Fibroblast of lung (primary cell): ENCODE measurements at regions not wholly inside any gene's neighbourhood (a gene's known extent, or its start where the extent isn't known, plus 50 kb on each side); places are given as distances from the start of the nearest gene placed in this dataset.

ENCODE experiments used
- DNase-seq, 2 donors: peaks; one replicate each; pipeline versions ENCODE4 v3.0.0 to v3.0.0-alpha.2; 2010; ENCODE audit warnings: low read depth in 2 of 2
- H2AFZ ChIP-seq: 2 replicates; pipeline ENCODE4 v1.5.1; 2012; ENCODE audit warnings: low read length, control low read depth, inconsistent platforms
- H3K27ac ChIP-seq: 2 replicates; pipeline ENCODE4 v1.5.1; 2011; ENCODE audit warnings: low read length, control low read depth; ENCODE audit not compliant: insufficient read depth
- H3K27me3 ChIP-seq: 2 replicates; pipeline ENCODE4 v1.5.1; 2011; ENCODE audit warnings: mild to moderate bottlenecking, low read length; ENCODE audit not compliant: control insufficient read depth, insufficient read depth
- H3K36me3 ChIP-seq: 2 replicates; pipeline ENCODE4 v1.5.1; 2011; ENCODE audit warnings: low read length; ENCODE audit not compliant: control insufficient read depth, insufficient read depth
- H3K4me1 ChIP-seq: 2 replicates; pipeline ENCODE4 v1.5.1; 2011; ENCODE audit warnings: low read length; ENCODE audit not compliant: control insufficient read depth, insufficient read depth; ENCODE audit errors: extremely low read depth
- H3K4me2 ChIP-seq: 2 replicates; pipeline ENCODE4 v1.5.1; 2011; ENCODE audit warnings: low read length, control low read depth; ENCODE audit not compliant: insufficient read depth; ENCODE audit errors: extremely low read depth
- H3K4me3 ChIP-seq, 4 experiments: fragments of 200-600 bp in 1 of 4; sonication (generic) in 1 of 4; replicated peaks in 1 of 4; 2 replicates each; pipeline ENCODE4 v1.5.1; 2011 to 2016; ENCODE audit warnings: low read length in 4 of 4, low read depth in 3 of 4, mild to moderate bottlenecking in 3 of 4, control low read depth in 2 of 4, inconsistent platforms in 1 of 4, mixed read lengths in 1 of 4; ENCODE audit not compliant: insufficient read depth in 1 of 4; ENCODE audit errors: control extremely low read depth in 1 of 4
- H3K79me2 ChIP-seq: 2 replicates; pipeline ENCODE4 v1.5.1; 2012; ENCODE audit warnings: mild to moderate bottlenecking, low read length, inconsistent platforms; ENCODE audit not compliant: control insufficient read depth, insufficient read depth
- H3K9ac ChIP-seq: 2 replicates; pipeline ENCODE4 v1.5.1; 2011; ENCODE audit warnings: mild to moderate bottlenecking, low read length, control low read depth; ENCODE audit not compliant: insufficient read depth
- H3K9me3 ChIP-seq: 2 replicates; pipeline ENCODE4 v1.5.1; 2012; ENCODE audit warnings: low read depth, low read length; ENCODE audit not compliant: control insufficient read depth, insufficient read depth
- H4K20me1 ChIP-seq: 2 replicates; pipeline ENCODE4 v1.5.1; 2011; ENCODE audit warnings: low read length; ENCODE audit not compliant: control insufficient read depth, insufficient read depth; ENCODE audit errors: extremely low read depth
- EZH2 ChIP-seq: IDR thresholded peaks from 2 replicates; pipeline ENCODE4 v1.5.1; 2012; ENCODE audit warnings: low read length, control low read depth, mild to moderate bottlenecking; ENCODE audit errors: missing control alignments
- TF ChIP-seq, protein P1 (sequence below), 2 donors: IDR thresholded peaks in 1 of 2; conservative IDR thresholded peaks in 1 of 2; 1 replicate in 1 of 2; 2 replicates in 1 of 2; pipeline ENCODE4 v1.5.1; 2011 to 2012; ENCODE audit warnings: low read length in 2 of 2, control low read depth in 1 of 2, inconsistent platforms in 1 of 2, low read depth in 1 of 2, mild to moderate bottlenecking in 1 of 2

DNA sequence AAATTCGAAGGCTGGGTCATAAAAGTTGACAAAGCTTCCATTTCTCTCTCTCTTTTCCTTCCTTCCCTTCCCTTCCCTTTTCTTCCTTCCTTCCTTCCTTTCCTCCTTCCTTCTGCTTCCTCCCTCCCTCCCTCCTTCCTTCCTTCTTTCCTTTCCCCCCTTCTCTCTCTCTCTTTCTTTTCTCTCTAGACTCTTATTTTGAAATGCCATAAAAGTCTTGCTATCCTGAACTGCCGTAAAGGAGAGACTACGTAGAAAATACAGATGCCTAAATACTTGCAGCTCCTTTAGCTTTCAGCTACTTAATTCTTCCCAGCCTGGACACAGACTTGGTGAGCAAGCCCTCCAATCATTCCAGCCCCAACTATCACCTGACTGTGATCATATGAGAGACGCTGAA is 1644.4 kb downstream of the FAM181B start:
- Histone ChIP-seq H3K4me3 (no peak overlapping the region), H3K36me3 (no peaks in the 10 kb centered on the region), H3K9ac (no peak overlapping the region), H3K27ac (no peak overlapping the region), H2AFZ (no peak overlapping the region), H3K4me2 (no peak overlapping the region), H3K9me3 (no peaks in the 10 kb centered on the region), H3K27me3 (no peaks in the 10 kb centered on the region), H3K4me1 (no peaks in the 10 kb centered on the region), H3K79me2 (no peaks in the 10 kb centered on the region), H4K20me1 (no peaks in the 10 kb centered on the region)
- TF ChIP-seq, protein P1, sequence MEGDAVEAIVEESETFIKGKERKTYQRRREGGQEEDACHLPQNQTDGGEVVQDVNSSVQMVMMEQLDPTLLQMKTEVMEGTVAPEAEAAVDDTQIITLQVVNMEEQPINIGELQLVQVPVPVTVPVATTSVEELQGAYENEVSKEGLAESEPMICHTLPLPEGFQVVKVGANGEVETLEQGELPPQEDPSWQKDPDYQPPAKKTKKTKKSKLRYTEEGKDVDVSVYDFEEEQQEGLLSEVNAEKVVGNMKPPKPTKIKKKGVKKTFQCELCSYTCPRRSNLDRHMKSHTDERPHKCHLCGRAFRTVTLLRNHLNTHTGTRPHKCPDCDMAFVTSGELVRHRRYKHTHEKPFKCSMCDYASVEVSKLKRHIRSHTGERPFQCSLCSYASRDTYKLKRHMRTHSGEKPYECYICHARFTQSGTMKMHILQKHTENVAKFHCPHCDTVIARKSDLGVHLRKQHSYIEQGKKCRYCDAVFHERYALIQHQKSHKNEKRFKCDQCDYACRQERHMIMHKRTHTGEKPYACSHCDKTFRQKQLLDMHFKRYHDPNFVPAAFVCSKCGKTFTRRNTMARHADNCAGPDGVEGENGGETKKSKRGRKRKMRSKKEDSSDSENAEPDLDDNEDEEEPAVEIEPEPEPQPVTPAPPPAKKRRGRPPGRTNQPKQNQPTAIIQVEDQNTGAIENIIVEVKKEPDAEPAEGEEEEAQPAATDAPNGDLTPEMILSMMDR (conservative IDR thresholded peaks at IDR 0.05 in 1 of 2, IDR thresholded peaks at IDR 0.05 in 1 of 2; ENCODE audit: low read depth in 1 of 2, low read length in 2 of 2): no peak
- DNase-seq: no peak

DNA sequence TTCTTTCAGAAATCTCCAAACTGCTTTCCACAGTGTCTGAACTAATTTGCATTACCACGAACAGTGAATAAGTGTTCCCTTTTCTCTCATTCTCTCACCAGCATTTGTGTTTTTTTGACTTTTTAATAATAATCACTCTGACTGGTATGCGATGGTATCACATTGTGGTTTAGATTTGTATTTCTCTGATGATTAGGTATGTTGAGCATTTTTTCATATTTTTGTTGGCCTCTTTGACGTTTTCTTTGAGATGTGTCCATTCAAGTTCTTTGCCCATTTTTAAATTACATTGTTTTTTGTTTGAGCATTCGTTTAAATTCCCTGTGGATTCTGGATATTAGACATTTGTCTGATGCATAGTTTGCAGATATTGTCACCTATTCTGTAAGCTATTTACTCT is 1639.6 kb upstream of the TENM4 start:
- no peak overlapping the region for H3K9ac ChIP-seq
- peak in 1 of 2 donors; percentile 24 for DNase-seq
- no peaks in the 10 kb centered on the region for H3K27me3 ChIP-seq
- H3K9me3 ChIP-seq: no peaks in the 10 kb centered on the region
- no peak overlapping the region for H3K4me2 ChIP-seq
- no peak overlapping the region for H2AFZ ChIP-seq
- no peak for TF ChIP-seq EZH2
- TF ChIP-seq, protein P1 (conservative IDR thresholded peaks at IDR 0.05 in 1 of 2, IDR thresholded peaks at IDR 0.05 in 1 of 2; ENCODE audit: low read depth in 1 of 2, low read length in 2 of 2): no peak
- no peak overlapping the region for H3K27ac ChIP-seq
- H3K4me3 ChIP-seq: no peak overlapping the region
- H4K20me1 ChIP-seq: no peaks in the 10 kb centered on the region
- no peaks in the 10 kb centered on the region for H3K79me2 ChIP-seq
- no peaks in the 10 kb centered on the region for H3K4me1 ChIP-seq
- H3K36me3 ChIP-seq: no peaks in the 10 kb centered on the region

DNA sequence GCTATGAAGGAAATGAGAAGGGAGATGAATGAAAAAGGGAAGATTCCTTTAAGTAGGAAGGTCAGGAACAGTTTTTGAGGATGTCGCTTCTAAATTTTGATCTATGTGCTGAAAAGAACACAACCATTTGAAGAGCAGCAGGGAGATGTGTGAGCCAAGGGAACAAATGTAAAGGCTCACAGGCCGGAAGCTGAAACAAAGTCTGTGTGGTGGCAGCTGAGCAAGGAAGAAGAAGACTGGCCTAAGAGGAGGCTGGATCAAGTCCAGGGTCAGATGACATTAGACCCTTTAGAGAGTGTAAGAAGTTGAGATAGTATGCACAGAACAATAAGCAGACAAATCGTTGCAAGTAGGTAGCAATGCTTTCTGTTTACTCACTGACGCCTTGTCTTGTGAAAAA is 1631.4 kb upstream of the TENM4 start:
- Histone ChIP-seq H3K79me2 (no peaks in the 10 kb centered on the region), H3K4me1 (no peaks in the 10 kb centered on the region), H3K36me3 (no peaks in the 10 kb centered on the region), H2AFZ (no peak overlapping the region), H3K4me3 (no peak overlapping the region), H3K9me3 (no peaks in the 10 kb centered on the region), H3K27me3 (no peaks in the 10 kb centered on the region), H3K4me2 (no peak overlapping the region), H3K27ac (no peak overlapping the region), H3K9ac (no peak overlapping the region), H4K20me1 (no peaks in the 10 kb centered on the region)
- TF ChIP-seq EZH2: no peak
- TF ChIP-seq, protein P1 (conservative IDR thresholded peaks at IDR 0.05 in 1 of 2, IDR thresholded peaks at IDR 0.05 in 1 of 2; ENCODE audit: low read depth in 1 of 2, low read length in 2 of 2): no peak
- no peak for DNase-seq
